Progenitor cell of endocrine pancreas (in vitro differentiated cells): ENCODE measurements at regions not wholly inside any gene's neighbourhood (a gene's known extent, or its start where the extent isn't known, plus 50 kb on each side); places are given as distances from the start of the nearest gene placed in this dataset.

Source experiments
- DNase-seq: peaks from one replicate; pipeline ENCODE4 v3.0.0; 2021; ENCODE audit warnings: low spot score; ENCODE audit not compliant: unreplicated experiment
- H3K27ac Mint-ChIP-seq: 2 replicates; pipeline ENCODE4 v1.8.0; 2021; ENCODE audit warnings: mild to moderate bottlenecking, moderate library complexity, mixed read lengths
- H3K27me3 Mint-ChIP-seq: 2 replicates; pipeline ENCODE4 v1.8.0; 2021; ENCODE audit warnings: mixed read lengths
- H3K36me3 Mint-ChIP-seq: 2 replicates; pipeline ENCODE4 v1.8.0; 2022; ENCODE audit warnings: mixed read lengths; ENCODE audit not compliant: insufficient read depth
- H3K4me1 Mint-ChIP-seq: 2 replicates; pipeline ENCODE4 v1.8.0; 2021; ENCODE audit warnings: low read depth, mixed read lengths
- H3K4me3 Mint-ChIP-seq: 2 replicates; pipeline ENCODE4 v1.8.0; 2021; ENCODE audit warnings: low read depth, mild to moderate bottlenecking, moderate library complexity, mixed read lengths
- H3K9me3 Mint-ChIP-seq: 2 replicates; pipeline ENCODE4 v1.8.0; 2021; ENCODE audit warnings: low read depth, mixed read lengths
- TF ChIP-seq, protein P1 (sequence below): fragments of 200-600 bp; sonication (generic); IDR thresholded peaks from one replicate; pipeline ENCODE4 v1.5.0; 2021; ENCODE audit warnings: antibody characterized with exemption, mild to moderate bottlenecking; ENCODE audit not compliant: unreplicated experiment

DNA sequence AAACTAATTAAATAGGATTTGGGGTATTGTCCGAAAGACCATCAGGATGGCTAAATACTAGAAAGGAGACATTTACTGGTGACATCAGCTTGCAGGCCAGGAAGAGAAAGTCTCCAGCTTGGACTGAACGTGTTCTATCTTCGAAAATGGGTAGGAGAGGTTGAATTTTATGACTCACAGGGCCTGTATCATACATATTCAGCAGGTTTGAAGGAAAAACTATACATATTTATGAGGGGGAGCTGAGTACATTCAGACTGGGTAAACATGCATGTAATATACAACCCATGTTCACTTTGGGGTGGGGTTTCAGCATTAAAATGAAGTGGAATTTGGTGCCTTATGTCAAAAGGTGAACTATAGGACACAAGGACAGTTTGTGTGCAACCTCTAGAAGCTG is 129.3 kb upstream of the CRBN start:
- H3K4me1 Mint-ChIP-seq = peaks cover 39% of the 10 kb centered on the region
- H3K9me3 Mint-ChIP-seq = no peaks in the 10 kb centered on the region
- no peak overlapping the region for H3K27ac Mint-ChIP-seq
- no peak overlapping the region for H3K4me3 Mint-ChIP-seq
- no peak for DNase-seq
- H3K36me3 Mint-ChIP-seq = no peaks in the 10 kb centered on the region
- TF ChIP-seq, protein P1, sequence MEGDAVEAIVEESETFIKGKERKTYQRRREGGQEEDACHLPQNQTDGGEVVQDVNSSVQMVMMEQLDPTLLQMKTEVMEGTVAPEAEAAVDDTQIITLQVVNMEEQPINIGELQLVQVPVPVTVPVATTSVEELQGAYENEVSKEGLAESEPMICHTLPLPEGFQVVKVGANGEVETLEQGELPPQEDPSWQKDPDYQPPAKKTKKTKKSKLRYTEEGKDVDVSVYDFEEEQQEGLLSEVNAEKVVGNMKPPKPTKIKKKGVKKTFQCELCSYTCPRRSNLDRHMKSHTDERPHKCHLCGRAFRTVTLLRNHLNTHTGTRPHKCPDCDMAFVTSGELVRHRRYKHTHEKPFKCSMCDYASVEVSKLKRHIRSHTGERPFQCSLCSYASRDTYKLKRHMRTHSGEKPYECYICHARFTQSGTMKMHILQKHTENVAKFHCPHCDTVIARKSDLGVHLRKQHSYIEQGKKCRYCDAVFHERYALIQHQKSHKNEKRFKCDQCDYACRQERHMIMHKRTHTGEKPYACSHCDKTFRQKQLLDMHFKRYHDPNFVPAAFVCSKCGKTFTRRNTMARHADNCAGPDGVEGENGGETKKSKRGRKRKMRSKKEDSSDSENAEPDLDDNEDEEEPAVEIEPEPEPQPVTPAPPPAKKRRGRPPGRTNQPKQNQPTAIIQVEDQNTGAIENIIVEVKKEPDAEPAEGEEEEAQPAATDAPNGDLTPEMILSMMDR = no peak
- H3K27me3 Mint-ChIP-seq = no peaks in the 10 kb centered on the region

DNA sequence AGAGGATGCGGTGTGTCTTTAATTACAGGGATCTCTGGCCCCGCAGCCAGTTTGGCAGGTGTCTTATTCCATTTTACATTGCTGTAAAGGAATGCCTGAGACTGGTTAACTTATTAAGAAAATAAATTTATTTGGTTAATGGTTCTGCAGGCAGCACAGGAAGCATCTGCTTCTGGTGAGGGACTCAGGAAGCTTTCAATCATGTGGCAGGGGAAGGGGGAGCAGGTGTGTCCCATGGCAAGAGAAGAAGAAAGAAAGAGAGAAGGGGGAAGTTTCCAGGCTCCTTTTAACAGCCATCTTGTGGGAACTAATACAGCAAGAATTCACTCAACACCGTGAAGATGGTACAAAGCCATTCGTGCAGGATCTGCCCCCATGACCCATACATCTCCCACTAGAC is 128.0 kb upstream of the CRBN start:
- Mint-ChIP-seq H3K4me1 (peaks cover 39% of the 10 kb centered on the region), H3K9me3 (no peaks in the 10 kb centered on the region)

DNA sequence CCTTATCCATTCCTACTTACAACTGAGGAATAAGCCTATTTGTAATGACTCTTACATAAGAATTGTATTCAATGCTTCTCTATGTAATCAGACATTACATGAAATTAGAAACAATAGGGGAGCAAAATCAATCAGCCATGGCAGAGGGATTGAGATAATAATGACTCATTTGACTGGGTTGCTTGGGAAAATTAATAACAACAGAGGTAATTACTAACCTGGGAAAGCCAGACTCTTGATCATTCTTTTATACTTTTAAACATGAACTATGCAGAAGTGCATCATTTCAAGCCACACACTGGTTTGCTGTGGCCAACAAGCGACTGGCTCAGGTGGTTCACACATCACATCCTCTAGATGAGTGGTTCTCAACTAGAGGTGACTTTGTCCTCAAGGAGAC is 126.3 kb upstream of the CRBN start:
- Mint-ChIP-seq H3K4me1 (peaks cover 29% of the 10 kb centered on the region), H3K27me3 (peaks cover 8% of the 10 kb centered on the region), H3K27ac (no peak overlapping the region), H3K9me3 (no peaks in the 10 kb centered on the region), H3K36me3 (no peaks in the 10 kb centered on the region), H3K4me3 (no peak overlapping the region)
- TF ChIP-seq, protein P1 = no peak
- DNase-seq = no peak

More for the DNA sequence above, 128.0 kb upstream of the CRBN start:
- TF ChIP-seq, protein P1 = no peak
- Mint-ChIP-seq H3K27me3 (peaks cover 3% of the 10 kb centered on the region), H3K27ac (no peak overlapping the region), H3K4me3 (no peak overlapping the region), H3K36me3 (no peaks in the 10 kb centered on the region)
- DNase-seq = no peak

DNA sequence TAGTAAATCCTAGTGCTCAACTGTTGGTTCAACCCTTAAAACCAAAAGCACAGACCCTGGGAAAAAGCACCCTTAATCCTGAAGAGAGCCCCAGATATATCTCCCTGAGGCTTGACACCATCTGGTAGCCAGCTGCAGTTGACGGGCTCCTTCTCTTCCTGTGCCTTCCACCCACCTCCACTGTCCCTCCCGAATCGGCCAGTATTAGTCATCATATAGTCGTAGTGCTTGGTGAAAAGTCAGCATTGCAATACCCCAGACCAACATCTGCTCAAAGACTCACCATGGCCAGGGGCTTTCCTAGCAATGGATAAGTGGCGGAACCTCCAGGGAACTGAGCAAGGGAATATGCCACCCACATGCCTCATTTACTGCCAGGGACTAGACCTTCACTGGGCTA is 125.6 kb upstream of the CRBN start:
- H3K27me3 Mint-ChIP-seq = peaks cover 12% of the 10 kb centered on the region
- DNase-seq = no peak
- peaks cover 23% of the 10 kb centered on the region for H3K4me1 Mint-ChIP-seq
- no peak overlapping the region for H3K4me3 Mint-ChIP-seq
- no peaks in the 10 kb centered on the region for H3K36me3 Mint-ChIP-seq
- TF ChIP-seq, protein P1 = no peak
- no peak overlapping the region for H3K27ac Mint-ChIP-seq
- no peaks in the 10 kb centered on the region for H3K9me3 Mint-ChIP-seq

DNA sequence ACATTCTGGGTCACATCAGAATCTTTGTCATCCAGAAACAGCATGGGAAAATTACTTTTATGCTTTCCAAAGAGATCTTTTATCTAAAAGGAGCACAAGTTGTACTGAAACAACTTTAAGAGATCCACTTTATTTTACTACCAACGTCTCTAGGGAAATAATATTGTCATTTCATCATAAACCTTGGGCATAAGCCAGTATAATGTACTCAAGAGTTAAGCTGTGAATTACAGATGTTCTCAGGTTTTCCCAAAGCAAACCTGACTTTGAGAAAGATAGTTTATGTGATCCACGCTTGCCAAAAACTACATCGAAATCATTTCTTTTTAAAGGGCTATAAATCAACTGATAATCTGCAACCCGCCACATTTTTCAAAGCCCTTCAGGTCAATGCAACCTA is 124.1 kb upstream of the CRBN start:
- H3K27ac Mint-ChIP-seq = no peak overlapping the region
- peaks cover 12% of the 10 kb centered on the region for H3K27me3 Mint-ChIP-seq
- no peak overlapping the region for H3K4me3 Mint-ChIP-seq
- H3K9me3 Mint-ChIP-seq = no peaks in the 10 kb centered on the region
- no peak for DNase-seq
- TF ChIP-seq, protein P1 = no peak
- H3K36me3 Mint-ChIP-seq = no peaks in the 10 kb centered on the region
- peaks cover 16% of the 10 kb centered on the region for H3K4me1 Mint-ChIP-seq
